H9 (cell line): ENCODE measurements at regions not wholly inside any gene's neighbourhood (a gene's known extent, or its start where the extent isn't known, plus 50 kb on each side); places are given as distances from the start of the nearest gene placed in this dataset.

Experiments used
- DNase-seq: peaks from one replicate; pipeline ENCODE4 v3.0.0-alpha.2; 2017
- H2AFZ ChIP-seq: one replicate; pipeline ENCODE4 v1.6.1; 2013; ENCODE audit warnings: mild to moderate bottlenecking, low read length, control low read depth, moderate library complexity
- H2AK5ac ChIP-seq: 2 replicates; pipeline ENCODE4 v1.6.1; 2013; ENCODE audit warnings: low read length, control low read depth, mixed read lengths; ENCODE audit not compliant: insufficient read length
- H2BK120ac ChIP-seq: one replicate; pipeline ENCODE4 v1.6.1; 2013; ENCODE audit warnings: low read depth, mild to moderate bottlenecking, low read length, control low read depth, inconsistent platforms; ENCODE audit not compliant: poor library complexity, severe bottlenecking
- H2BK12ac ChIP-seq: 2 replicates; pipeline ENCODE4 v1.6.1; 2013; ENCODE audit warnings: low read length, control low read depth, mixed read lengths, low read depth; ENCODE audit not compliant: insufficient read length
- H2BK15ac ChIP-seq: 2 replicates; pipeline ENCODE4 v1.6.1; 2013; ENCODE audit warnings: low read depth, low read length, control low read depth
- H2BK20ac ChIP-seq: one replicate; pipeline ENCODE4 v1.6.1; 2013; ENCODE audit warnings: low read depth, mild to moderate bottlenecking, low read length, control low read depth, inconsistent platforms; ENCODE audit not compliant: poor library complexity, severe bottlenecking
- H2BK5ac ChIP-seq: 2 replicates; pipeline ENCODE4 v1.6.1; 2013; ENCODE audit warnings: low read length, control low read depth, mixed read lengths; ENCODE audit not compliant: insufficient read length
- H3K14ac ChIP-seq: 2 replicates; pipeline ENCODE4 v1.6.1; 2013; ENCODE audit warnings: low read length, control low read depth; ENCODE audit not compliant: insufficient read depth
- H3K18ac ChIP-seq: 2 replicates; pipeline ENCODE4 v1.6.1; 2013; ENCODE audit warnings: low read depth, mild to moderate bottlenecking, mixed read lengths, low read length, control low read depth; ENCODE audit not compliant: insufficient read length
- H3K23ac ChIP-seq: 2 replicates; pipeline ENCODE4 v1.6.1; 2013; ENCODE audit warnings: low read length, control low read depth, mixed read lengths, low read depth; ENCODE audit not compliant: insufficient read length
- H3K23me2 ChIP-seq: 2 replicates; pipeline ENCODE4 v1.6.1; 2013; ENCODE audit warnings: low read depth, mild to moderate bottlenecking, mixed read lengths, low read length, control low read depth; ENCODE audit not compliant: insufficient read length, poor library complexity, severe bottlenecking
- H3K27ac ChIP-seq: 2 replicates; pipeline ENCODE4 v1.5.1; 2013; ENCODE audit warnings: low read length, control low read depth, mixed read lengths, low read depth; ENCODE audit not compliant: insufficient read length
- H3K27me3 ChIP-seq: 2 replicates; pipeline ENCODE4 v1.6.1; 2013; ENCODE audit warnings: low read length, control low read depth, inconsistent platforms; ENCODE audit not compliant: insufficient read depth
- H3K4ac ChIP-seq: 2 replicates; pipeline ENCODE4 v1.6.1; 2013; ENCODE audit warnings: low read depth, mild to moderate bottlenecking, control low read depth, inconsistent platforms, low read length, moderate library complexity
- H3K4me1 ChIP-seq: 2 replicates; pipeline ENCODE4 v1.6.1; 2013; ENCODE audit warnings: low read length, control low read depth, inconsistent platforms; ENCODE audit not compliant: insufficient read depth
- H3K4me2 ChIP-seq: 2 replicates; pipeline ENCODE4 v1.6.1; 2013; ENCODE audit warnings: low read length, control low read depth, mixed read lengths; ENCODE audit not compliant: insufficient read length, insufficient read depth
- H3K56ac ChIP-seq: 2 replicates; pipeline ENCODE4 v1.6.1; 2013; ENCODE audit warnings: low read depth, mild to moderate bottlenecking, mixed read lengths, low read length, control low read depth; ENCODE audit not compliant: insufficient read length
- H3K79me1 ChIP-seq: 2 replicates; pipeline ENCODE4 v1.6.1; 2013; ENCODE audit warnings: low read depth, mild to moderate bottlenecking, moderate library complexity, low read length, control low read depth, inconsistent platforms; ENCODE audit not compliant: insufficient read depth, poor library complexity, severe bottlenecking
- H3K79me2 ChIP-seq: 2 replicates; pipeline ENCODE4 v1.6.1; 2013; ENCODE audit warnings: low read length, control low read depth, inconsistent platforms; ENCODE audit not compliant: insufficient read depth
- H3K9ac ChIP-seq: 2 replicates; pipeline ENCODE4 v1.6.1; 2013; ENCODE audit warnings: low read length, control low read depth, mixed read lengths; ENCODE audit not compliant: insufficient read length; ENCODE audit errors: extremely low read depth
- H3K9me3 ChIP-seq: one replicate; pipeline ENCODE4 v1.6.1; 2013; ENCODE audit warnings: low read depth, low read length, inconsistent platforms; ENCODE audit not compliant: control insufficient read depth
- H3T11ph ChIP-seq: one replicate; pipeline ENCODE4 v1.6.1; 2013; ENCODE audit warnings: mild to moderate bottlenecking, low read length, control low read depth, inconsistent platforms
- H4K20me1 ChIP-seq: one replicate; pipeline ENCODE4 v1.6.1; 2013; ENCODE audit not compliant: control insufficient read depth, insufficient read length, insufficient read depth
- H4K5ac ChIP-seq: 2 replicates; pipeline ENCODE4 v1.6.1; 2013; ENCODE audit warnings: low read depth, mild to moderate bottlenecking, mixed read lengths, low read length, control low read depth; ENCODE audit not compliant: insufficient read length
- H4K8ac ChIP-seq: replicated peaks from 2 replicates; pipeline ENCODE4 v1.6.1; 2013; ENCODE audit warnings: low read length, control low read depth, mixed read lengths, low read depth; ENCODE audit not compliant: insufficient read length
- H4K91ac ChIP-seq: 2 replicates; pipeline ENCODE4 v1.6.1; 2013; ENCODE audit warnings: low read depth, mild to moderate bottlenecking, moderate library complexity, mixed read lengths, low read length, control low read depth; ENCODE audit not compliant: insufficient read length
- H3K27ac Mint-ChIP-seq, 3 experiments: 2 replicates in 2 of 3; 3 replicates in 1 of 3; pipeline ENCODE4 v1.8.0; 2020 to 2021; ENCODE audit warnings: mixed read lengths in 3 of 3, mild to moderate bottlenecking in 1 of 3, moderate library complexity in 1 of 3
- H3K27me3 Mint-ChIP-seq: 2 replicates; pipeline ENCODE4 v1.8.0; 2021; ENCODE audit warnings: low read depth, mild to moderate bottlenecking, moderate library complexity, mixed read lengths
- H3K36me3 Mint-ChIP-seq, 3 experiments: 2 replicates in 2 of 3; 3 replicates in 1 of 3; pipeline ENCODE4 v1.8.0; 2020 to 2021; ENCODE audit warnings: low read depth in 3 of 3, mixed read lengths in 3 of 3; ENCODE audit not compliant: insufficient read depth in 1 of 3
- H3K4me1 Mint-ChIP-seq, 2 experiments: 2 replicates each; pipeline ENCODE4 v1.8.0; 2020; ENCODE audit warnings: mixed read lengths in 2 of 2
- H3K4me3 Mint-ChIP-seq, 2 experiments: 2 replicates in 1 of 2; 3 replicates in 1 of 2; pipeline ENCODE4 v1.8.0; 2020 to 2021; ENCODE audit warnings: mild to moderate bottlenecking in 2 of 2, mixed read lengths in 2 of 2, moderate library complexity in 1 of 2
- H3K9me3 Mint-ChIP-seq, 2 experiments: 2 replicates in 1 of 2; 3 replicates in 1 of 2; pipeline ENCODE4 v1.8.0; 2020; ENCODE audit warnings: mild to moderate bottlenecking in 2 of 2, mixed read lengths in 2 of 2, moderate library complexity in 1 of 2
- WGBS: extraction: QIAGEN DNeasy Blood & Tissue Kit; methylation state at CpG from one replicate; pipeline ENCODE4 v1.1.7; 2013; ENCODE audit warnings: missing lambda C conversion rate, low lambda C conversion rate, mixed read lengths; ENCODE audit not compliant: insufficient read length; ENCODE audit errors: extremely low coverage; 5-methylcytosine and 5-hydroxymethylcytosine counted together
- TF ChIP-seq, protein P1 (sequence below): fragments of 200-600 bp; sonication (generic); conservative IDR thresholded peaks from 3 replicates; pipeline ENCODE4 v1.8.0; 2021; ENCODE audit warnings: antibody characterized with exemption, mild to moderate bottlenecking

- Histone ChIP-seq H2BK12ac (no peak overlapping the region), H2BK20ac (no peak overlapping the region), H3K4me2 (no peak overlapping the region), H3K27ac (no peak overlapping the region), H2AFZ (no peak overlapping the region), H3K9me3 (no peaks in the 10 kb centered on the region), H3K14ac (no peak overlapping the region), H3K4ac (no peak overlapping the region), H3K23me2 (no peaks in the 10 kb centered on the region), H2BK5ac (no peak overlapping the region), H3K23ac (no peak overlapping the region), H4K5ac (no peak overlapping the region), H2BK15ac (no peak overlapping the region), H3K27me3 (no peaks in the 10 kb centered on the region), H2AK5ac (no peak overlapping the region), H4K91ac (no peak overlapping the region), H4K20me1 (no peaks in the 10 kb centered on the region), H3K18ac (no peak overlapping the region), H3K56ac (no peak overlapping the region), H3K4me1 (no peaks in the 10 kb centered on the region), H3T11ph (no peak overlapping the region), H4K8ac (no peak overlapping the region), H2BK120ac (no peak overlapping the region), H3K79me2 (no peaks in the 10 kb centered on the region), H3K9ac (no peak overlapping the region), H3K79me1 (no peaks in the 10 kb centered on the region)
- Mint-ChIP-seq H3K27me3 (no peaks in the 10 kb centered on the region), H3K27ac (no peak overlapping the region), H3K4me3 (no peak overlapping the region), H3K36me3 (0 out of 7 replicates have a peak, but pooled peaks cover 0 to 4% (median 0%) of the 10 kb centered on the region in 3 experiments), H3K4me1 (peaks cover 12 to 17% of the 10 kb centered on the region in 2 experiments), H3K9me3 (peaks cover 0 to 2% of the 10 kb centered on the region in 2 experiments; a peak in 2 of 5 replicates)
- no peak for DNase-seq
- no CpG with 5 or more reads among the region's 9 CpGs for WGBS
- TF ChIP-seq, protein P1, sequence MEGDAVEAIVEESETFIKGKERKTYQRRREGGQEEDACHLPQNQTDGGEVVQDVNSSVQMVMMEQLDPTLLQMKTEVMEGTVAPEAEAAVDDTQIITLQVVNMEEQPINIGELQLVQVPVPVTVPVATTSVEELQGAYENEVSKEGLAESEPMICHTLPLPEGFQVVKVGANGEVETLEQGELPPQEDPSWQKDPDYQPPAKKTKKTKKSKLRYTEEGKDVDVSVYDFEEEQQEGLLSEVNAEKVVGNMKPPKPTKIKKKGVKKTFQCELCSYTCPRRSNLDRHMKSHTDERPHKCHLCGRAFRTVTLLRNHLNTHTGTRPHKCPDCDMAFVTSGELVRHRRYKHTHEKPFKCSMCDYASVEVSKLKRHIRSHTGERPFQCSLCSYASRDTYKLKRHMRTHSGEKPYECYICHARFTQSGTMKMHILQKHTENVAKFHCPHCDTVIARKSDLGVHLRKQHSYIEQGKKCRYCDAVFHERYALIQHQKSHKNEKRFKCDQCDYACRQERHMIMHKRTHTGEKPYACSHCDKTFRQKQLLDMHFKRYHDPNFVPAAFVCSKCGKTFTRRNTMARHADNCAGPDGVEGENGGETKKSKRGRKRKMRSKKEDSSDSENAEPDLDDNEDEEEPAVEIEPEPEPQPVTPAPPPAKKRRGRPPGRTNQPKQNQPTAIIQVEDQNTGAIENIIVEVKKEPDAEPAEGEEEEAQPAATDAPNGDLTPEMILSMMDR, result no peak
Observed at GRCh38 chr5:33229216-33229615, 211.5 kb upstream of the TARS1 start.
